ENCODE measurements at regions not wholly inside any gene's neighbourhood (a gene's known extent, or its start where the extent isn't known, plus 50 kb on each side); places are given as distances from the start of the nearest gene placed in this dataset.

- no peak for DNase-seq (ENCODE audit: low spot score in 2 of 2)
- peaks cover 0 to 51% (median 8%) of the 10 kb centered on the region in 4 donors for H3K4me1 ChIP-seq
- H3K4me3 ChIP-seq: no peak overlapping the region
- H3K27ac ChIP-seq: no peak overlapping the region
- H3K36me3 ChIP-seq: no peaks in the 10 kb centered on the region
- TF ChIP-seq POLR2A (IDR thresholded peaks at IDR 0.05): no peak
- no peak for TF ChIP-seq CTCF (IDR thresholded peaks at IDR 0.05)
- TF ChIP-seq EP300 (IDR thresholded peaks at IDR 0.05): no peak
- no peaks in the 10 kb centered on the region for H3K27me3 ChIP-seq
- 35% methylated on average over 3 of the region's 3 CpGs for WGBS, 2 donors
- no peaks in the 10 kb centered on the region for H3K9me3 ChIP-seq
These were observed 104.2 kb upstream of the NEUROD1 start for GRCh38 chr2:181784556-181784955.

GRCh38 chr2:181785691-181786344 is 105.5 kb upstream of the NEUROD1 start:
- no peaks in the 10 kb centered on the region for H3K36me3 ChIP-seq
- 61 to 71% methylated on average over 2 of the region's 2 CpGs for WGBS, 2 donors
- no peak overlapping the region for H3K4me3 ChIP-seq
- no peaks in the 10 kb centered on the region for H3K27me3 ChIP-seq
- no peak for DNase-seq (ENCODE audit: low spot score in 2 of 2)
- H3K4me1 ChIP-seq: peaks cover 0 to 39% (median under 1%) of the 10 kb centered on the region in 4 donors
- no peak overlapping the region for H3K27ac ChIP-seq
- TF ChIP-seq POLR2A (IDR thresholded peaks at IDR 0.05) (no peak), EP300 (IDR thresholded peaks at IDR 0.05) (no peak), CTCF (IDR thresholded peaks at IDR 0.05) (no peak)
- H3K9me3 ChIP-seq: no peaks in the 10 kb centered on the region

DNA sequence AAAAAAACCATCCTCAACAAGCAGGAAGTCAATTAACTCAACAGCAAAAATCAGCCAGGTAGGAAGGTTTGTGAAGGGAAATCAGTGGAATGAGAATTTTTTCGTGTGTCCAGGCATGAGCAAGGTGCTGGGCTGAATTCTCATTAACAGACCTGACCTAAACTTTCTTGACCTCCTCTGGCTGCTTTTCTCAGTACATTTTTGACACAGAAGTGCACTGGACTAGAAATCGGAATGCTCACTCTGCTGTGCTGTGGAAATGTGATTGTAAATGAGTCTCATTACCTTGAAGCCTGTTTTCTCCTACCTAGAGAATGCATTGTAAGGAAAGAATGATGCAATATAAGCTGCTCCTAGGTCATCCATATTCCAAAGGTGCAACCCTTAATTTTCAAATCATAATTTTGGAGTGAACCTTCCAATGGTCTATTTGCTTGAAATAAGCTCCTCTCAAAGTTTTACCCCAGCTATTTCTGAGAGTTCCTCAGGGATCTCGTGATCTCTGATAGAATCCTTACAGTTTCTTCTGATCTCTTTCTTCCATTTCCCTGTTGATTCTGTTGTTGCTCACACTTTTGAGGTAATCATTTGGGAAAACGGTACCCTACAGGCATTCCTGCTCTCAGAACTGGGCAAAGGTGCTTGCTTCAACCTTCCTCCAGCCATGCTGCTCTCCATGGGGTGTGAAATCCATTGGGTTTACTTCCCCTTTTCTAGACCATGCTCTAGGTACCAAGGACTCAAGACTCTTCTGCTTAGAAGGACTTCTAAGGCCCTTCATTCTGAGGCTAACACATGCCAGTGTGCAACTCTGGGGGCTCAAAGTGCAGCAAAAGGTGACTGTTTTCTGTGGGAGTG is 104.9 kb upstream of the ITPRID2 start:
- no peak for TF ChIP-seq EP300 (IDR thresholded peaks at IDR 0.05)
- TF ChIP-seq POLR2A (IDR thresholded peaks at IDR 0.05): no peak
- no peak for TF ChIP-seq CTCF (IDR thresholded peaks at IDR 0.05)
- Histone ChIP-seq H3K9me3 (no peaks in the 10 kb centered on the region), H3K36me3 (no peaks in the 10 kb centered on the region), H3K27ac (no peak overlapping the region), H3K27me3 (no peaks in the 10 kb centered on the region), H3K4me1 (peaks cover 0 to 37% (median 0%) of the 10 kb centered on the region in 4 donors), H3K4me3 (no peak overlapping the region)
- WGBS, 2 donors: 94 to 96% methylated on average over 4 of the region's 4 CpGs
- no peak for DNase-seq (ENCODE audit: low spot score in 2 of 2)

DNA sequence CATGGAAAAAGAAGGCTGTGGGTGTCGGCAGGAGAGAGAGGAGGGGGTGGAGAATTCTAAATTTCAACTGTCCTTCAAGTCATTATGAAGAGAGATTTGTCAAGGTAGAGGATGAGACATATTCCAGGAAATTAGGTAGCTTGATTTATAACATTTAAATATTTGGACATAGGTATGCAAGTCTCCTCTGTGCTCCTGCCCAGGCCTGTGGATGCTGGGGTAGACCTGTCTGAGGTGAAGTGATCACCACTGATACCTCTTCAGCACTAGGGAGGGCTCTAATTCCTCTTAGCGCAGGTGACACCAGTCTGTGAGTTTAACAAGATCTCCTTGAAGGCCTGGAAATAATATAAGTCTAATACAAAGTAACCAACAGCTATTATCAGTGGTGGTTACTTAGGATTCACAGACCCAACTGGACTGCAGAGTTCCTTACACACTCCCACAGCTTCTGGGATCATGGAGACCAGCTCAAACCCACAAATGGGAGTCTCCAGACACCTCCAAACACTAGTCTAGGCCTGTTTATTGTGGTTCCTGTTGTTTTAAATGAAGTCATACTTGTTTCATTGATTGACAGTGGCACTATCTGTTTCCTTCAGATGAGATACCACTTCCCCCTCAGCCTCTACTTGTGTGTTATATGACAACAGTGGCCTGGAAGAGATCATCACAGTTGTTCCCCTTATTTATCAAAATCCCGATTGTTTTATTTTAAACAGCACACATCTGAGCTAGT is 104.1 kb upstream of the ITPRID2 start:
- Histone ChIP-seq H3K4me1 (peaks cover 0 to 36% (median 0%) of the 10 kb centered on the region in 4 donors), H3K4me3 (no peak overlapping the region), H3K27ac (no peak overlapping the region), H3K9me3 (no peaks in the 10 kb centered on the region), H3K27me3 (no peaks in the 10 kb centered on the region), H3K36me3 (no peaks in the 10 kb centered on the region)
- TF ChIP-seq EP300 (IDR thresholded peaks at IDR 0.05): no peak
- no peak for TF ChIP-seq POLR2A (IDR thresholded peaks at IDR 0.05)
- no peak for TF ChIP-seq CTCF (IDR thresholded peaks at IDR 0.05)
- DNase-seq (ENCODE audit: low spot score in 2 of 2): no peak
- 90 to 91% methylated on average over 3 of the region's 3 CpGs for WGBS, 2 donors

All from tibial nerve (tissue), 4 donors.